SU-DHL-6 (cell line): ENCODE measurements at regions not wholly inside any gene's neighbourhood (a gene's known extent, or its start where the extent isn't known, plus 50 kb on each side); places are given as distances from the start of the nearest gene placed in this dataset.

ENCODE experiments used
- H2AFZ ChIP-seq: fragments of 200-600 bp; sonication (generic); 2 replicates; pipeline ENCODE4 v1.6.1; 2014; ENCODE audit warnings: low read depth, mild to moderate bottlenecking, moderate library complexity, mixed read lengths, antibody characterized with exemption, low read length; ENCODE audit not compliant: severe bottlenecking
- H3F3A ChIP-seq: fragments of 200-600 bp; shearing (Covaris generic); 2 replicates; pipeline ENCODE4 v1.6.0; 2016; ENCODE audit warnings: antibody characterized with exemption, mild to moderate bottlenecking; ENCODE audit not compliant: insufficient read depth
- H3K27ac ChIP-seq: fragments of 200-600 bp; sonication (generic); 2 replicates; pipeline ENCODE4 v1.5.1; 2016; ENCODE audit warnings: low read depth, mild to moderate bottlenecking, low read length, moderate library complexity, mixed read lengths
- H3K27me3 ChIP-seq: fragments of 200-600 bp; sonication (generic), shearing (Covaris generic); 2 replicates; pipeline ENCODE4 v1.6.0; 2014; ENCODE audit warnings: mild to moderate bottlenecking, low read length
- H3K36me3 ChIP-seq: fragments of 200-600 bp; sonication (generic); 2 replicates; pipeline ENCODE4 v1.6.1; 2014; ENCODE audit warnings: mild to moderate bottlenecking, low read length, mixed read lengths
- H3K4me2 ChIP-seq: fragments of 300-600, 200-600 bp; shearing (Covaris generic), sonication (generic); 2 replicates; pipeline ENCODE4 v1.6.0; 2014; ENCODE audit warnings: low read length, low read depth, mild to moderate bottlenecking; ENCODE audit not compliant: poor library complexity, severe bottlenecking
- H3K4me3 ChIP-seq: fragments of 200-600 bp; sonication (generic); 2 replicates; pipeline ENCODE4 v1.5.1; 2014; ENCODE audit warnings: antibody characterized with exemption, low read length, mild to moderate bottlenecking, mixed read lengths; ENCODE audit not compliant: insufficient read depth, poor library complexity, severe bottlenecking
- H3K79me2 ChIP-seq: fragments of 200-600 bp; sonication (generic); 2 replicates; pipeline ENCODE4 v1.6.1; 2014; ENCODE audit warnings: mild to moderate bottlenecking, low read length, moderate library complexity; ENCODE audit not compliant: insufficient read depth
- H3K9ac ChIP-seq: fragments of 200-600 bp; sonication (generic); 2 replicates; pipeline ENCODE4 v1.7.0; 2014; ENCODE audit warnings: mild to moderate bottlenecking, low read length
- H3K9me2 ChIP-seq: fragments of 200-600 bp; sonication (generic); replicated peaks from 2 replicates; pipeline ENCODE4 v1.6.1; 2014; ENCODE audit warnings: low read length; ENCODE audit not compliant: insufficient read depth
- H3K9me3 ChIP-seq: fragments of 200-600 bp; sonication (generic); 2 replicates; pipeline ENCODE4 v1.6.1; 2014; ENCODE audit warnings: low read length, mixed read lengths; ENCODE audit not compliant: insufficient read depth
- H4K20me1 ChIP-seq: fragments of 200-600 bp; sonication (generic); 2 replicates; pipeline ENCODE4 v1.6.1; 2014; ENCODE audit warnings: low read depth, mild to moderate bottlenecking, antibody characterized with exemption, low read length, moderate library complexity, mixed read lengths
- CTCF ChIP-seq: fragments of 200-600 bp; sonication (generic); IDR thresholded peaks from one replicate; pipeline ENCODE4 v1.5.1; 2017; ENCODE audit warnings: antibody characterized with exemption, mild to moderate bottlenecking, low read length, moderate library complexity; ENCODE audit not compliant: insufficient read depth, poor library complexity, severe bottlenecking
- EZH2phosphoT487 ChIP-seq: fragments of 200-600 bp; sonication (generic), shearing (Covaris generic); conservative IDR thresholded peaks from 2 replicates; pipeline ENCODE4 v1.6.1; 2018; ENCODE audit warnings: mild to moderate bottlenecking, antibody characterized with exemption, low read length, moderate library complexity, mixed read lengths

- H3K4me3 ChIP-seq = no peak overlapping the region
- H3K9me2 ChIP-seq = no peaks in the 10 kb centered on the region
- H3K27ac ChIP-seq = no peak overlapping the region
- no peak overlapping the region for H3K9ac ChIP-seq
- H3K79me2 ChIP-seq = no peaks in the 10 kb centered on the region
- TF ChIP-seq CTCF (no peak), EZH2phosphoT487 (no peak)
- no peaks in the 10 kb centered on the region for H3K9me3 ChIP-seq
- no peaks in the 10 kb centered on the region for H3F3A ChIP-seq
- H3K4me2 ChIP-seq = no peak overlapping the region
- no peak overlapping the region for H2AFZ ChIP-seq
- no peaks in the 10 kb centered on the region for H4K20me1 ChIP-seq
- H3K36me3 ChIP-seq = no peaks in the 10 kb centered on the region
- H3K27me3 ChIP-seq = no peaks in the 10 kb centered on the region
These were observed 60.7 kb upstream of the PAX7 start for GRCh38 chr1:18569811-18570545.

- H3K79me2 ChIP-seq = no peaks in the 10 kb centered on the region
- H3K9me2 ChIP-seq = no peaks in the 10 kb centered on the region
- TF ChIP-seq EZH2phosphoT487 = no peak
- no peak for TF ChIP-seq CTCF
- no peak overlapping the region for H3K9ac ChIP-seq
- H3K4me3 ChIP-seq = no peak overlapping the region
- H3K27ac ChIP-seq = no peak overlapping the region
- H3K36me3 ChIP-seq = no peaks in the 10 kb centered on the region
- no peaks in the 10 kb centered on the region for H3F3A ChIP-seq
- no peak overlapping the region for H2AFZ ChIP-seq
- no peaks in the 10 kb centered on the region for H3K27me3 ChIP-seq
- H4K20me1 ChIP-seq = no peaks in the 10 kb centered on the region
- H3K9me3 ChIP-seq = no peaks in the 10 kb centered on the region
- no peak overlapping the region for H3K4me2 ChIP-seq
These were observed 59.4 kb upstream of the PAX7 start for GRCh38 chr1:18571275-18571674.

- H2AFZ ChIP-seq = no peak overlapping the region
- TF ChIP-seq EZH2phosphoT487 (no peak), CTCF (no peak)
These were observed 58.4 kb upstream of the PAX7 start for GRCh38 chr1:18572022-18572880.

More at GRCh38 chr1:18572022-18572880, 58.4 kb upstream of the PAX7 start:
- H3F3A ChIP-seq = no peaks in the 10 kb centered on the region
- no peaks in the 10 kb centered on the region for H3K36me3 ChIP-seq
- H3K9me2 ChIP-seq = no peaks in the 10 kb centered on the region
- H3K27me3 ChIP-seq = no peaks in the 10 kb centered on the region
- no peak overlapping the region for H3K4me3 ChIP-seq
- no peak overlapping the region for H3K4me2 ChIP-seq
- H4K20me1 ChIP-seq = no peaks in the 10 kb centered on the region
- H3K9ac ChIP-seq = no peak overlapping the region
- no peak overlapping the region for H3K27ac ChIP-seq
- H3K79me2 ChIP-seq = no peaks in the 10 kb centered on the region
- H3K9me3 ChIP-seq = no peaks in the 10 kb centered on the region
